Ishikawa (cell line): ENCODE measurements at regions not wholly inside any gene's neighbourhood (a gene's known extent, or its start where the extent isn't known, plus 50 kb on each side); places are given as distances from the start of the nearest gene placed in this dataset.

Experiments
- CEBPB ChIP-seq: IDR thresholded peaks from 2 replicates; pipeline ENCODE4 v1.6.1; 2012
- CREB1 ChIP-seq: IDR thresholded peaks from 2 replicates; pipeline ENCODE4 v1.6.1; 2012; ENCODE audit warnings: low read depth
- EGR1 ChIP-seq: IDR thresholded peaks from 2 replicates; pipeline ENCODE4 v1.6.1; 2012
- EP300 ChIP-seq: IDR thresholded peaks from 2 replicates; pipeline ENCODE4 v1.6.1; 2012; ENCODE audit warnings: borderline replicate concordance
- FOXM1 ChIP-seq: IDR thresholded peaks from 2 replicates; pipeline ENCODE4 v1.6.1; 2012; ENCODE audit warnings: low read depth, borderline replicate concordance
- MAX ChIP-seq: IDR thresholded peaks from 2 replicates; pipeline ENCODE4 v1.6.1; 2012
- NFIC ChIP-seq: IDR thresholded peaks from 2 replicates; pipeline ENCODE4 v1.6.1; 2012
- RAD21 ChIP-seq: IDR thresholded peaks from 2 replicates; pipeline ENCODE4 v1.6.1; 2012; ENCODE audit warnings: low read depth
- TAF1 ChIP-seq: IDR thresholded peaks from 2 replicates; pipeline ENCODE4 v1.6.1; 2012; ENCODE audit warnings: low read depth, mild to moderate bottlenecking
- TEAD4 ChIP-seq: IDR thresholded peaks from 2 replicates; pipeline ENCODE4 v1.6.1; 2012
- YY1 ChIP-seq: IDR thresholded peaks from 2 replicates; pipeline ENCODE4 v1.6.1; 2012; ENCODE audit warnings: low read depth
- ZBTB7A ChIP-seq: IDR thresholded peaks from 2 replicates; pipeline ENCODE4 v1.6.1; 2012; ENCODE audit warnings: low read depth
- TF ChIP-seq, protein P1 (sequence below): IDR thresholded peaks from 2 replicates; pipeline ENCODE4 v1.6.1; 2012; ENCODE audit warnings: low read depth, mild to moderate bottlenecking

GRCh38 chr9:81424431-81424830 lies 264.9 kb downstream of the TLE1 start:
- TF ChIP-seq YY1 (no peak), FOXM1 (no peak), CEBPB (no peak), MAX (no peak), EP300 (no peak), ZBTB7A (no peak), NFIC (no peak), RAD21 (no peak), TAF1 (no peak), EGR1 (no peak), CREB1 (no peak), TEAD4 (no peak)
- TF ChIP-seq, protein P1, sequence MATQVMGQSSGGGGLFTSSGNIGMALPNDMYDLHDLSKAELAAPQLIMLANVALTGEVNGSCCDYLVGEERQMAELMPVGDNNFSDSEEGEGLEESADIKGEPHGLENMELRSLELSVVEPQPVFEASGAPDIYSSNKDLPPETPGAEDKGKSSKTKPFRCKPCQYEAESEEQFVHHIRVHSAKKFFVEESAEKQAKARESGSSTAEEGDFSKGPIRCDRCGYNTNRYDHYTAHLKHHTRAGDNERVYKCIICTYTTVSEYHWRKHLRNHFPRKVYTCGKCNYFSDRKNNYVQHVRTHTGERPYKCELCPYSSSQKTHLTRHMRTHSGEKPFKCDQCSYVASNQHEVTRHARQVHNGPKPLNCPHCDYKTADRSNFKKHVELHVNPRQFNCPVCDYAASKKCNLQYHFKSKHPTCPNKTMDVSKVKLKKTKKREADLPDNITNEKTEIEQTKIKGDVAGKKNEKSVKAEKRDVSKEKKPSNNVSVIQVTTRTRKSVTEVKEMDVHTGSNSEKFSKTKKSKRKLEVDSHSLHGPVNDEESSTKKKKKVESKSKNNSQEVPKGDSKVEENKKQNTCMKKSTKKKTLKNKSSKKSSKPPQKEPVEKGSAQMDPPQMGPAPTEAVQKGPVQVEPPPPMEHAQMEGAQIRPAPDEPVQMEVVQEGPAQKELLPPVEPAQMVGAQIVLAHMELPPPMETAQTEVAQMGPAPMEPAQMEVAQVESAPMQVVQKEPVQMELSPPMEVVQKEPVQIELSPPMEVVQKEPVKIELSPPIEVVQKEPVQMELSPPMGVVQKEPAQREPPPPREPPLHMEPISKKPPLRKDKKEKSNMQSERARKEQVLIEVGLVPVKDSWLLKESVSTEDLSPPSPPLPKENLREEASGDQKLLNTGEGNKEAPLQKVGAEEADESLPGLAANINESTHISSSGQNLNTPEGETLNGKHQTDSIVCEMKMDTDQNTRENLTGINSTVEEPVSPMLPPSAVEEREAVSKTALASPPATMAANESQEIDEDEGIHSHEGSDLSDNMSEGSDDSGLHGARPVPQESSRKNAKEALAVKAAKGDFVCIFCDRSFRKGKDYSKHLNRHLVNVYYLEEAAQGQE = no peak
